AG04449 (cell line): ENCODE measurements at regions not wholly inside any gene's neighbourhood (a gene's known extent, or its start where the extent isn't known, plus 50 kb on each side); places are given as distances from the start of the nearest gene placed in this dataset.

ENCODE experiments used
- CTCF ChIA-PET: fragments of 350-600 bp; formaldehyde crosslinking; extraction: SDS; loops from one replicate; lab custom pipeline; 2021; ENCODE audit warnings: antibody characterized with exemption; lab: Yijun Ruan, JAX
- POLR2A ChIA-PET: fragments of 400-600, 350-600 bp; formaldehyde crosslinking; extraction: SDS; loops from one replicate; lab custom pipeline; 2020; ENCODE audit warnings: antibody characterized with exemption, inconsistent platforms; lab: Yijun Ruan, JAX
- DNase-seq: peaks from one replicate; pipeline ENCODE4 v3.0.0-alpha.2; 2010; ENCODE audit warnings: low read depth, low spot score
- H3K4me3 ChIP-seq: 2 replicates; pipeline ENCODE4 v1.5.1; 2011; ENCODE audit warnings: low read depth, mild to moderate bottlenecking, control low read depth, low read length
- TF ChIP-seq, protein P1 (sequence below): IDR thresholded peaks from one replicate; pipeline ENCODE4 v1.5.1; 2011; ENCODE audit warnings: mild to moderate bottlenecking, moderate library complexity, low read length, control low read depth, inconsistent platforms; ENCODE audit not compliant: insufficient read depth; ENCODE audit errors: missing control alignments

DNA sequence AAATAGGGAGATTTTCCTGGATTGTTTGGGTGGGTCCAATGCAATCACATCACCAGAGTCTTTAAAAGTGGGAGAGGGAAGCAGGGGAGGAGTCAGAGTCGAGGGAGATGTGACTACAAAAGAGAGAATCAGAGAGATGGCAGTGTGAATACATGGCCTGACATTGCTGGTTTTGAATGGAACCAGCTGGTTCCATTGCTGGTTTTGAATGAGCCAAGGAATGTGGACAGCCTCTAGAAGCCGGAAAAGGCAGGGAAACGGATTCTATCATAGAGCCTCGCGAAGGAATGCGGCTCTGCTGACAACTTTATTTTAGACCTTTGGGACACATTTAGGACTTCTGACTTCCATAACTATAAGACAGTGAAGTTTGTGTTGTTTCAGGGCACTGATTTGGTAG, 627.0 kb upstream of the HTR2C start:
- H3K4me3 ChIP-seq = no peak overlapping the region
- no peak for DNase-seq
- CTCF ChIA-PET = no interaction called here
- POLR2A ChIA-PET = no interaction called here
- TF ChIP-seq, protein P1, sequence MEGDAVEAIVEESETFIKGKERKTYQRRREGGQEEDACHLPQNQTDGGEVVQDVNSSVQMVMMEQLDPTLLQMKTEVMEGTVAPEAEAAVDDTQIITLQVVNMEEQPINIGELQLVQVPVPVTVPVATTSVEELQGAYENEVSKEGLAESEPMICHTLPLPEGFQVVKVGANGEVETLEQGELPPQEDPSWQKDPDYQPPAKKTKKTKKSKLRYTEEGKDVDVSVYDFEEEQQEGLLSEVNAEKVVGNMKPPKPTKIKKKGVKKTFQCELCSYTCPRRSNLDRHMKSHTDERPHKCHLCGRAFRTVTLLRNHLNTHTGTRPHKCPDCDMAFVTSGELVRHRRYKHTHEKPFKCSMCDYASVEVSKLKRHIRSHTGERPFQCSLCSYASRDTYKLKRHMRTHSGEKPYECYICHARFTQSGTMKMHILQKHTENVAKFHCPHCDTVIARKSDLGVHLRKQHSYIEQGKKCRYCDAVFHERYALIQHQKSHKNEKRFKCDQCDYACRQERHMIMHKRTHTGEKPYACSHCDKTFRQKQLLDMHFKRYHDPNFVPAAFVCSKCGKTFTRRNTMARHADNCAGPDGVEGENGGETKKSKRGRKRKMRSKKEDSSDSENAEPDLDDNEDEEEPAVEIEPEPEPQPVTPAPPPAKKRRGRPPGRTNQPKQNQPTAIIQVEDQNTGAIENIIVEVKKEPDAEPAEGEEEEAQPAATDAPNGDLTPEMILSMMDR = no peak

- DNase-seq = no peak
- H3K4me3 ChIP-seq = no peak overlapping the region
- CTCF ChIA-PET = no interaction called here
- POLR2A ChIA-PET = no interaction called here
- TF ChIP-seq, protein P1 = no peak
Measured at GRCh38 chrX:113954297-113954696, 629.6 kb upstream of the HTR2C start.

DNA sequence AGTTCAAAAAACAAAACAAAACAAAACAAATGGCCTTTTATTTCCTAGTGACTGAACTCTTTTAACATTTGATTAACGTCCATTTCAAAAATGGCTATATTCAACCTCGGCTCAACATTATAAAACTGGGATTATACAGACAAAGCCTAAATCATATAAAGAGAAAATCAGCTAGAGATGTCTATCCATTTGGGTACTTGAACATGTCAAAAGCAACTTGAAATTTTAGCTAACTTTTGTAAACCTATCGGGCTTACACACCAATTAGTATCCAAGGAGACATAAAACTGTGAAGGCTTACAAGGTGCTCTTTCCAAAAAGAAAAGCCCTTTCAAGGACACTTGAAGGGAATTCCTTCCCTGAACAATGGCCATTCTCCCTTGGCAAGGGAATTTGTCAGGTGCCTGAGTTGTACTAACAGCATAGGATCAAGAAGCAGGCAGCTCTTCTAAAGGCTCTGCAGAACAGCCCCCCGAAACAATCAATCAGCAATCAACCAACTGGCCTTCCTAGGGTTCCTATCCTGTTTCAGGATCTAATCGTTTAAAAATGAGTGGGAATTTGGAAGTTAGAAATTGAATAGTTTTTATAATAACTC, 633.7 kb upstream of the HTR2C start:
- H3K4me3 ChIP-seq = no peak overlapping the region
- TF ChIP-seq, protein P1 = no peak
- POLR2A ChIA-PET = no interaction called here
- no peak for DNase-seq
- CTCF ChIA-PET = no interaction called here

DNA sequence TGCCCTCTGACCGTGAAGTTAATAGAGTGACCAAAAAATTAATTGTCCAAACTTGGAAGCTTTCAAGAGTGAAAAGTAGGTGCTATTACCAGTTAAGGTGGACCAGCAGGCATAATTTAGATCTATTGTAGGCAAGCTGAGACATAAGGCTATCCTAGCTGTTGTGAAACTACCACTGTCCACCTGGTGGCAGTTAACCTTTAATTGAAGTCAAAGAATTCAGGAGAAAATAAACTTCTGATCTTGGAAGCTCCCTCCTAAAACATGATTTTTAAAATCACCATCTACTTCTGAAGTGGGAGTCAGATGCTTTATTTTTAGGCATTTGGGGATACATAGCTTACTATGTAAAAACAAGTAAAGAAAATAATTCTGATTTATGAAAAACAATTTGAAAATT, 636.3 kb upstream of the HTR2C start:
- ChIA-PET POLR2A (no interaction called here), CTCF (no interaction called here)
- no peak overlapping the region for H3K4me3 ChIP-seq
- no peak for DNase-seq
- TF ChIP-seq, protein P1 = no peak

DNA sequence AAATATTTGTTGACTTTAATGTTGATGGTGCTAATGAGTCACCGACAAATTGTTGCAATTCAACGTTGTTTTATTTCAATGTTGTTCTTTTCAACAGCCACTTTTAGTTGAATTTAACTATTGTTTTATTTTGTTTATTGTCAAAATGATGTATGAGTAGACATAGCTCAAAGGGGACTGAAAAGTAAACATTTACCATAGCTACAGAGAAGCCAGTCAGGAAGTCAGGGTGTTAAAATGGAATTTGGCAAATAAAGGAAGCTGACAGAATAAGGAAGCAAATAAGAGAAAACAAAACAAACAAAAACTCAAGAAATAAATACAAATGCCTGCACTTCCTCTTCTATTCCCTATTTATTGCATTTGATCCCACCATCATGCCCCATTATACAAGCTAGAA, 648.4 kb upstream of the HTR2C start:
- POLR2A ChIA-PET = no interaction called here
- no peak overlapping the region for H3K4me3 ChIP-seq
- CTCF ChIA-PET = no interaction called here
- DNase-seq = no peak
- TF ChIP-seq, protein P1 = no peak

DNA sequence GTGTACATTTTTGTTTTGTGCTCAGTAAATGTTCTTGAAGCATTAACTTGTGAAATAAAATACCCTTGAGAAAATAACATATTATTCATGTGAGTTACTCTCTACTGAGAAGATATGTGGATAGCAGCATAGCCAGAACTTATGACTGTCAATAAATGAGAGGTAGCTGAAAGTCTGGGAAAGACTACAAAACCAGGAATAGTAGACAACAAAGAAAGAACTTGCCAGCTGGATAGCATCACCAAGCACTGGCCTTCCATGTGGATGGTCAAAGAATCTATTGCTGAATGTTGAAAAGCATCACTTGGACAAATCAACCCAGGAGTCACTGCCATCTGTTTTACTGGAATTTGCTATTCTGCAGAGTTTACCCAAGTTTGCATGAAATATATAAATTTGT, 650.0 kb upstream of the HTR2C start:
- POLR2A ChIA-PET = no interaction called here
- CTCF ChIA-PET = no interaction called here
- DNase-seq = no peak
- no peak overlapping the region for H3K4me3 ChIP-seq
- TF ChIP-seq, protein P1 = no peak
